RPMI8226 (cell line): ENCODE measurements at regions not wholly inside any gene's neighbourhood (a gene's known extent, or its start where the extent isn't known, plus 50 kb on each side); places are given as distances from the start of the nearest gene placed in this dataset.

Experiments used
- DNase-seq: peaks from one replicate; pipeline ENCODE4 v3.0.0-alpha.2; 2015

- no peak for DNase-seq
Observed at GRCh38 chr2:65722028-65722778, 289.8 kb upstream of the SPRED2 start.

- DNase-seq: no peak
Observed at GRCh38 chr2:65716698-65717097, 284.3 kb upstream of the SPRED2 start.

- no peak for DNase-seq
Observed at GRCh38 chr2:65715323-65715722, 282.9 kb upstream of the SPRED2 start.

- no peak for DNase-seq
Observed at GRCh38 chr2:65714866-65715265, 282.5 kb upstream of the SPRED2 start.

GRCh38 chr2:65711863-65712262 lies 279.5 kb upstream of the SPRED2 start:
- no peak for DNase-seq

- DNase-seq: peak; percentile 11
Observed at GRCh38 chr2:65710779-65711295, 278.4 kb upstream of the SPRED2 start.

- DNase-seq: no peak
Observed at GRCh38 chr2:65710356-65710755, 278.0 kb upstream of the SPRED2 start.

GRCh38 chr2:65708086-65708485 lies 275.7 kb upstream of the SPRED2 start:
- no peak for DNase-seq

GRCh38 chr2:65706411-65706810 lies 274.0 kb upstream of the SPRED2 start:
- DNase-seq: no peak

- no peak for DNase-seq
Observed at GRCh38 chr2:65701191-65701590, 268.8 kb upstream of the SPRED2 start.

GRCh38 chr2:65700720-65701119 lies 268.3 kb upstream of the SPRED2 start:
- no peak for DNase-seq

GRCh38 chr2:65700004-65700651 lies 267.7 kb upstream of the SPRED2 start:
- DNase-seq: no peak

- DNase-seq: no peak
Observed at GRCh38 chr2:65691816-65692215, 259.4 kb upstream of the SPRED2 start.

- no peak for DNase-seq
Observed at GRCh38 chr2:65688141-65688886, 255.9 kb upstream of the SPRED2 start.

- no peak for DNase-seq
Observed at GRCh38 chr2:65687614-65688013, 255.2 kb upstream of the SPRED2 start.

- no peak for DNase-seq
Observed at GRCh38 chr2:65686928-65687521, 254.6 kb upstream of the SPRED2 start.

GRCh38 chr2:65681503-65681902 lies 249.1 kb upstream of the SPRED2 start:
- no peak for DNase-seq

- DNase-seq: no peak
Observed at GRCh38 chr2:65678779-65679391, 246.5 kb upstream of the SPRED2 start.

- no peak for DNase-seq
Observed at GRCh38 chr2:65675350-65675749, 243.0 kb upstream of the SPRED2 start.

GRCh38 chr2:65671670-65672242 lies 239.4 kb upstream of the SPRED2 start:
- DNase-seq: no peak

- no peak for DNase-seq
Observed at GRCh38 chr2:65669574-65669973, 237.2 kb upstream of the SPRED2 start.

GRCh38 chr2:65668744-65669143 lies 236.3 kb upstream of the SPRED2 start:
- no peak for DNase-seq
